Astrocyte of the spinal cord (primary cell): ENCODE measurements at regions not wholly inside any gene's neighbourhood (a gene's known extent, or its start where the extent isn't known, plus 50 kb on each side); places are given as distances from the start of the nearest gene placed in this dataset.
A peak's percentile ranks its signal among the peaks of the same experiment; 100 is the strongest.

Experiments
- DNase-seq: peaks from one replicate; pipeline ENCODE4 v3.0.0; 2011; ENCODE audit warnings: low read depth, low spot score
- H3K4me3 ChIP-seq: 2 replicates; pipeline ENCODE4 v1.5.1; 2011; ENCODE audit warnings: low read depth, mild to moderate bottlenecking, low read length, moderate library complexity
- in situ Hi-C: cut with HindIII; loops from 2 replicates; pipeline ENCODE4 v1.10.0; 2017; ENCODE audit warnings: low sequenced_read_pairs
- TF ChIP-seq, protein P1 (sequence below): IDR thresholded peaks from 2 replicates; pipeline ENCODE4 v1.5.1; 2012; ENCODE audit warnings: low read depth, mild to moderate bottlenecking, low read length, inconsistent platforms

DNA sequence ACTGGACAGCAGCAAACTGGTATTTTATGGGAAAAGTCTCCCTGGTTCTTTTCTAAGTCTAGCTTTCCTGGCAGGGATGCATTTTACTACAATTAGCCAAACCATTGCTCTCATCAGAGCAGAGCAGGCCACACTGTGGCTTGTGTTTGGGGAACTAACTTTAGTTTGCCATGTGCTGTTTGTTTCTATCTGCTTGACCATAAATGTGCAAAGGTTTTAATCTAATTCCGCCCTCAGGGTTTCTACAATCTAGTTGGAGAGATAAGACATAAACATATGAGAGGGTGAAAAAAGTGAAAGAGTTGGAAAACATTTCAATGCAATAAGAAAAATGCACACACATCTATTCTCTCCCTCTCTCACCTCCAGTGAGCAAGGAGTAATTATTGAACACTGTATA is 86.9 kb upstream of the MAPK4 start:
- no peak overlapping the region for H3K4me3 ChIP-seq
- in situ Hi-C loops = no loop called here
- DNase-seq = no peak
- TF ChIP-seq, protein P1, sequence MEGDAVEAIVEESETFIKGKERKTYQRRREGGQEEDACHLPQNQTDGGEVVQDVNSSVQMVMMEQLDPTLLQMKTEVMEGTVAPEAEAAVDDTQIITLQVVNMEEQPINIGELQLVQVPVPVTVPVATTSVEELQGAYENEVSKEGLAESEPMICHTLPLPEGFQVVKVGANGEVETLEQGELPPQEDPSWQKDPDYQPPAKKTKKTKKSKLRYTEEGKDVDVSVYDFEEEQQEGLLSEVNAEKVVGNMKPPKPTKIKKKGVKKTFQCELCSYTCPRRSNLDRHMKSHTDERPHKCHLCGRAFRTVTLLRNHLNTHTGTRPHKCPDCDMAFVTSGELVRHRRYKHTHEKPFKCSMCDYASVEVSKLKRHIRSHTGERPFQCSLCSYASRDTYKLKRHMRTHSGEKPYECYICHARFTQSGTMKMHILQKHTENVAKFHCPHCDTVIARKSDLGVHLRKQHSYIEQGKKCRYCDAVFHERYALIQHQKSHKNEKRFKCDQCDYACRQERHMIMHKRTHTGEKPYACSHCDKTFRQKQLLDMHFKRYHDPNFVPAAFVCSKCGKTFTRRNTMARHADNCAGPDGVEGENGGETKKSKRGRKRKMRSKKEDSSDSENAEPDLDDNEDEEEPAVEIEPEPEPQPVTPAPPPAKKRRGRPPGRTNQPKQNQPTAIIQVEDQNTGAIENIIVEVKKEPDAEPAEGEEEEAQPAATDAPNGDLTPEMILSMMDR = no peak

DNA sequence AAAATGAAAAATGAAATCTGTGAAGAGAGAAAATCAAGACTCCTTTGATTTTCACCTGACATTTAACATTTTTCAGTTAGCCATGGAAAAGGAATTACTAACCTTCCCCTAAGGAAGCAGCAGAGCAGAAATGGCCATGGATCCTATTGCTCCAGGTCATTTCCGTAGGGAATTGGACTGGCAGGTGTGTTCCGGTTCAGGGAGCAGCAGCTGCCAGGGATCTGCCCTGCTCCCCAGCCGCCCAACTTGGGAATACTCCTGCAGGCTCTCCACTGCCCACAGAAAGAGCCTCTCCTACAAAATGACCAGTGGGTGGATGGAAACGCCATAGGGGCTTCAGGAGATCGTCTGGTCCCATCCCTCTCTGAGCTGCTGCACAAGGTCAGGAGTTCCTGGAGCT is 86.0 kb upstream of the MAPK4 start:
- no peak for DNase-seq
- TF ChIP-seq, protein P1 = no peak
- in situ Hi-C loops = no loop called here
- H3K4me3 ChIP-seq = no peak overlapping the region

DNA sequence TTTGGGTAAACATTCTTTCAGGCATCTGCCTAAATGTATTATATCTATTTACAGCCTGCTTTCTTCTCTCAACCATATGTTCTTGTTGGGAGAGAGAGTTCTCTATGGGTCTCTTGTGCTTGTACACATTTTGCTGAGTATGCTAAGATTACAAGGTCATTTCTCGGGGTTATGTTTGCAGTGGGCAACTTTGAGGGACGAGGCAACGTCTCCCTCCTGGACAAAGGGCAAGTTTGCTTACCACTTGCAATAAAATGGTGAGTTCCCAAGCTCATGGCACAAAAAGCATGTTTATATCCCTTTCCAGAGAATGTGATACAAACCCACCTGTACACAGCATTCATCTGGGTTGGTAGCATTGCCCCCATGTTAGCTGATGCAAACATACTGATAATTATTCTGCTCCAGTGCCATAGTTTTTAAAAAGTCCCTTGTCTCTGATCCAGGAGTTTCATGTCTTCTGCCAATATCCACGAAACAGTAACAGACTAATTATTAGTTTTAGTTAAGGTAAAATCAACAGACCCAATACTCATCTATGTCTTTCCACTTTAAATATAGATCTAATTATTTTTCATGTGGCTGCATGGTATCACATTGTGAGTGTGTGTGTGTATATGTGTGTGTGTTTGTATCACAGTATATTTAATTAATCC is 84.2 kb upstream of the MAPK4 start:
- no peak overlapping the region for H3K4me3 ChIP-seq
- no peak for DNase-seq
- in situ Hi-C loops = no loop called here
- TF ChIP-seq, protein P1 = no peak

DNA sequence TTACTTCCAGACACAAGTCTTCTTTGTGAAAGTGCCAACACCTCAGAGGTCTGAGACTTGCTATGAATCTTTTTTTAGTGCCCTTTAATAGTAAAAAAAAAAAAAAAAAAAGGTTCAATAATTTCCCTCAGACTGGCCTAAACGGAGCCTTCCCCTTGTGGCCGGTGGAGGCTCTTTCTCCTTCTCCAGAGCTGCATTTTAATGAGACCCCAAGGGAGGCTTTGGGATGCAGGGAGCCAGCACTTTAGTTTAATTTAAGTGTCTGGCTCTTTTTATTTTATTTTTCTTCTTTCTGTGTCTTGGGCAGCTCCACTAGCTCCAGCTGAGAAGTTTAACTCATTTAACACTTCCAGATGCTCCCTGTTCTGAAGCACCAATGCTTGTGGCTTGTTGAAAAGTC is 67.8 kb upstream of the MAPK4 start:
- TF ChIP-seq, protein P1 = no peak
- in situ Hi-C loops = no loop called here
- no peak overlapping the region for H3K4me3 ChIP-seq
- no peak for DNase-seq

DNA sequence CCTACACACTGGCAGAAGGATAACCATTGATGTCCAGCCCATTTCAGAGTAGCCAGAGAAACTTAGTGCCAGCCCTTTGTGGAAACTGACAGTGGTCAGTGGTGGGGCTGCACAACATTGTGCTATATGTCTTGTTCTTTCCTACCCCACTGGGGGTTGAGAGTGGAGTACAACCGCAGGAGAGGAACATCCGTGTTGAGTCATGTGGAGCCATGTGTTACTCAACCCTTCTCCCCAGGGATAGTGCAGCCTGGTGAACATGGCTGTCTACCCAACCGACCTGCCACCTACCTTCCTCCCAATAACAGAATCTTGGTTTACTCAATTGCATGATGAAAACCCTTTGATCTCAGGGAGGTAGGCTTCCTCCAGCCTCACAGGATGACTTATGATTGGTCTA is 65.3 kb upstream of the MAPK4 start:
- TF ChIP-seq, protein P1 = no peak
- in situ Hi-C loops = no loop called here
- DNase-seq = no peak
- no peak overlapping the region for H3K4me3 ChIP-seq

DNA sequence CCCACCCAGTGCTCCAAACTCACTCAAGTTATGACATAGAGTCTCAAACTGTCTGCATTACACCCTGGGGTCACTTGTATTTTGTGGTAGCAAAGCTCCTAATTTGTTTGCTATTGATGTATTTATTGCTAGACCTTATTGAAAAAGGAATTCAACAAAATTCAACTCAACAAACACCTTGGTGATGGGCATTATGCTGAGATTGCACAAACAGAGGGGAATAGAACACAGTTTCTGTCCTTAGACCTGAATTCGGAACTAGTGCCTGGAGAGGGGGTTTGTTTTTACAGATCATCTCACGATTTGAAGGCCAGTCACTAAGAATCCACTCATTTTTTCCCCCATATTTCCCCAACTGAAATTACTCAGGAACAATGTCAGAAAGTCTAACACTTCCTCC is 53.5 kb upstream of the MAPK4 start:
- in situ Hi-C loops = no loop called here
- H3K4me3 ChIP-seq = no peak overlapping the region
- TF ChIP-seq, protein P1 = no peak
- DNase-seq = no peak

DNA sequence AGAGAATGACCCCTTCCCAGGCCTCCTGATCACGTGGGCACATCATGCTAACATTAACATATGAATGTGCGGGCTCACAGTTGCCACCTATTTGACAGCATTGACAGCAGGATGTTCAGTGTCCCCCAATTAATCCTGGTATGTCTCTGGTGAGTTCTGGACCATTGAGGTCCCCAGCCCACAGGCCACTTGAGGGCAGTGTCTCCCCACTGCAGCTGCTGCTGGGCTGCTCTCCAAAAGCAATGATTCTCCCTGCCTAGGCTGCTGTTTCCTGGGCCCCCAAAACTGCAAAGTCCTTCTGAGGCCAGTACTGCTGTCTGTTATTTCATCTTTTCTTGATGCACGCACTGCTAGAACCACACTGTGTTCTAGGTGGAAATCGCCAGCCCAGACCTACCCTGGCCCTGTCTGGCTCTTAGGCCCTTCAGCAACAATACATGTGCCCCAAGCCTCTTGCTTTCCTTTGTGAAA is 52.7 kb upstream of the MAPK4 start:
- in situ Hi-C loops = no loop called here
- TF ChIP-seq, protein P1 = peak; percentile 42
- H3K4me3 ChIP-seq = no peak overlapping the region
- no peak for DNase-seq
